ENCODE measurements at regions not wholly inside any gene's neighbourhood (a gene's known extent, or its start where the extent isn't known, plus 50 kb on each side); places are given as distances from the start of the nearest gene placed in this dataset.

DNA sequence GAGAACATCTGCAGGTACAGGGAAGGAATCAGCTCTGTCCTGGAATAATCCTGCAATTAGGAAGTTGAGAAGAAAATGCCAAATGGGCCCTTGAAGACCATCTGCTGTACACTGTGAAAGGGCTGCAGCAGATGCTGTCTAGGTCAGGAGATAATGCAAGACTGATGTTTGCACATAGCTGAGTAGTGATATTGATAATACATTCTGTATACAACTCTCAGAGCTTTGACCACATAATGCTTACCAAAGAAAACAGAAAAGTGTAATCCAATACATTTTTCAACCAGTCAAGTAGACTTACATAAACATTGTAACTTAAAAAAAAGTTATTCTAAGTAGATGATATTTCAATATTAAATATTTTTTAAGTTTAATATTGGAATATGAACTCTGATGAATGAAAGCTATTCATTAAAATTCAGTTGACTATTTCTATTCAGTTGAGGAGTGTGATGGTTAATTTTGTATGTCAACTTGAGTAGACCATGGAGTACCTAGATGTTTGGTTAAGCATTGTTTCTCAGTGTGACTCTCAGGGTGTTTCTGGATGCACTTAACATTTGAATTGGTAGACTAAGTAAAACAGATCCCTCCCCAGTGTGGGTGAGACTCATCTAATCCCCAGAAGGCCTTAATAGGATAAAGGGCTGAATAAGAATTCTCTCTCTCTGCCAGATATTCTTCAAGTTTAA lies 380.1 kb upstream of the PRR16 start:
- TF ChIP-seq, protein P1, sequence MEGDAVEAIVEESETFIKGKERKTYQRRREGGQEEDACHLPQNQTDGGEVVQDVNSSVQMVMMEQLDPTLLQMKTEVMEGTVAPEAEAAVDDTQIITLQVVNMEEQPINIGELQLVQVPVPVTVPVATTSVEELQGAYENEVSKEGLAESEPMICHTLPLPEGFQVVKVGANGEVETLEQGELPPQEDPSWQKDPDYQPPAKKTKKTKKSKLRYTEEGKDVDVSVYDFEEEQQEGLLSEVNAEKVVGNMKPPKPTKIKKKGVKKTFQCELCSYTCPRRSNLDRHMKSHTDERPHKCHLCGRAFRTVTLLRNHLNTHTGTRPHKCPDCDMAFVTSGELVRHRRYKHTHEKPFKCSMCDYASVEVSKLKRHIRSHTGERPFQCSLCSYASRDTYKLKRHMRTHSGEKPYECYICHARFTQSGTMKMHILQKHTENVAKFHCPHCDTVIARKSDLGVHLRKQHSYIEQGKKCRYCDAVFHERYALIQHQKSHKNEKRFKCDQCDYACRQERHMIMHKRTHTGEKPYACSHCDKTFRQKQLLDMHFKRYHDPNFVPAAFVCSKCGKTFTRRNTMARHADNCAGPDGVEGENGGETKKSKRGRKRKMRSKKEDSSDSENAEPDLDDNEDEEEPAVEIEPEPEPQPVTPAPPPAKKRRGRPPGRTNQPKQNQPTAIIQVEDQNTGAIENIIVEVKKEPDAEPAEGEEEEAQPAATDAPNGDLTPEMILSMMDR (IDR thresholded peaks at IDR 0.05) = no peak
- no peak for TF ChIP-seq POLR2AphosphoS5 (IDR thresholded peaks at IDR 0.05; ENCODE audit: insufficient read depth in 1 of 2, low read depth in 1 of 2)
- TF ChIP-seq POLR2A (IDR thresholded peaks at IDR 0.05) = no peak
- H3K27ac ChIP-seq = no peak overlapping the region
- no peaks in the 10 kb centered on the region for H3K9me3 ChIP-seq
- intact Hi-C loops (cut with DNase I) = no loop called here
- no peaks in the 10 kb centered on the region for H3K36me3 ChIP-seq
- H3K4me1 ChIP-seq = no peaks in the 10 kb centered on the region
- H3K4me3 ChIP-seq = no peak overlapping the region
- no peaks in the 10 kb centered on the region for H3K27me3 ChIP-seq
- DNase-seq (ENCODE audit: extremely low spot score in 2 of 2) = no peak

GRCh38 chr5:120084543-120084870 lies 379.6 kb upstream of the PRR16 start:
- intact Hi-C loops (cut with DNase I) = no loop called here
- Histone ChIP-seq H3K9me3 (no peaks in the 10 kb centered on the region), H3K27ac (no peak overlapping the region), H3K4me3 (no peak overlapping the region), H3K27me3 (no peaks in the 10 kb centered on the region), H3K4me1 (no peaks in the 10 kb centered on the region), H3K36me3 (no peaks in the 10 kb centered on the region)
- TF ChIP-seq POLR2AphosphoS5 (IDR thresholded peaks at IDR 0.05; ENCODE audit: insufficient read depth in 1 of 2, low read depth in 1 of 2) (no peak), POLR2A (IDR thresholded peaks at IDR 0.05) (no peak)
- TF ChIP-seq, protein P1 (IDR thresholded peaks at IDR 0.05) = no peak
- no peak for DNase-seq (ENCODE audit: extremely low spot score in 2 of 2)

GRCh38 chr5:120086081-120086480 lies 378.0 kb upstream of the PRR16 start:
- intact Hi-C loops (cut with DNase I) = no loop called here
- Histone ChIP-seq H3K27ac (no peak overlapping the region), H3K4me1 (no peaks in the 10 kb centered on the region), H3K4me3 (no peak overlapping the region), H3K27me3 (no peaks in the 10 kb centered on the region), H3K9me3 (no peaks in the 10 kb centered on the region), H3K36me3 (no peaks in the 10 kb centered on the region)
- TF ChIP-seq POLR2A (IDR thresholded peaks at IDR 0.05) = no peak
- TF ChIP-seq POLR2AphosphoS5 (IDR thresholded peaks at IDR 0.05; ENCODE audit: insufficient read depth in 1 of 2, low read depth in 1 of 2) = no peak
- TF ChIP-seq, protein P1 (IDR thresholded peaks at IDR 0.05) = no peak
- no peak for DNase-seq (ENCODE audit: extremely low spot score in 2 of 2)

DNA sequence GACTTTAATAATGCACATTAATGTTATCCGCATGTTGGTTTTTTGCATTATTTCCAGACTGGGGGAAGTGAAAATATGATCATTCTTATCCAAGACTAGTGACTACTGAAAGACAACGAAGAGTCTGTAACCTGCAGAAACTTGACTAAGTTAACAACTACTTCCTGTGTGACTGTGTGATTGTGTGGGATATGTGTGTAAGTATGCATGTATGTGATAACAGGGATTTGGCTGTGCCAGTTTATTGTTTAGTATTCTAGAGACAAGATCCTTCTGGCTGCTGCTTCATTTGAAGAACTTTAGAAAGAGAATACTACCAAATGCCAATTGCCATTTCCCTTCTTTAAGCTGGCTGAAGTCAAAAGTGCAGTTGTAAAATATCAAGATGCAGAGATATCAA lies 375.7 kb upstream of the PRR16 start:
- no peaks in the 10 kb centered on the region for H3K9me3 ChIP-seq
- H3K4me1 ChIP-seq = no peaks in the 10 kb centered on the region
- no peak for DNase-seq (ENCODE audit: extremely low spot score in 2 of 2)
- H3K4me3 ChIP-seq = no peak overlapping the region
- no peaks in the 10 kb centered on the region for H3K27me3 ChIP-seq
- intact Hi-C loops (cut with DNase I) = no loop called here
- H3K27ac ChIP-seq = no peak overlapping the region
- TF ChIP-seq POLR2A (IDR thresholded peaks at IDR 0.05) = no peak
- TF ChIP-seq POLR2AphosphoS5 (IDR thresholded peaks at IDR 0.05; ENCODE audit: insufficient read depth in 1 of 2, low read depth in 1 of 2) = no peak
- TF ChIP-seq, protein P1 (IDR thresholded peaks at IDR 0.05) = no peak
- H3K36me3 ChIP-seq = no peaks in the 10 kb centered on the region

DNA sequence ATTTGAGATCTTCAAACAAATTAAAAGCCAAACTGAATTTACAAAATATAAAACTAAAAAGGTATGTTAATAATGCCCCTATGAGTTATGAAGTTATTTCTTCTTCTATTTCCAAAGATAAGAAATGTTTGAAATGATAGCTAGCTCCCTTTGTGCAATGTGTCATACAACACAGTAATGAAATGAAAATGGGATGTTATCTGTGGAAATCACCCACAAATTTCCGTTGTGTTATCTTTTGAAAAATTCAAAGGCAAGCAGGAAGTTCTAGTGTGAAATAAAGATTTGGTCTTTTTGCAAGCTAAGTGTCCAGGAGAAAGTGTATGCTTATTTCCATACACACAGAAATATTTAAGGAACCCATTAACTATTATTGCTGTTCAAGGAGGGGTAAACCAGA lies 375.3 kb upstream of the PRR16 start:
- Histone ChIP-seq H3K36me3 (no peaks in the 10 kb centered on the region), H3K4me1 (no peaks in the 10 kb centered on the region), H3K27ac (no peak overlapping the region), H3K9me3 (no peaks in the 10 kb centered on the region), H3K4me3 (no peak overlapping the region), H3K27me3 (no peaks in the 10 kb centered on the region)
- intact Hi-C loops (cut with DNase I) = no loop called here
- DNase-seq (ENCODE audit: extremely low spot score in 2 of 2) = no peak
- TF ChIP-seq, protein P1 (IDR thresholded peaks at IDR 0.05) = no peak
- no peak for TF ChIP-seq POLR2AphosphoS5 (IDR thresholded peaks at IDR 0.05; ENCODE audit: insufficient read depth in 1 of 2, low read depth in 1 of 2)
